Tibial nerve (tissue), 4 donors: ENCODE measurements at regions not wholly inside any gene's neighbourhood (a gene's known extent, or its start where the extent isn't known, plus 50 kb on each side); places are given as distances from the start of the nearest gene placed in this dataset.
"Not testable (repeated sequence)": the region's sequence is repeated elsewhere in the genome, so short reads cannot be mapped to it uniquely, and the experiment has no call there.

ENCODE experiments used
- DNase-seq, 2 donors: peaks; one replicate each; pipeline ENCODE4 v3.0.0-alpha.2; 2019; ENCODE audit warnings: low spot score in 2 of 2
- H3K27ac ChIP-seq, 4 donors: fragments of 200-600 bp; sonication (generic) in 3 of 4; one replicate each; pipeline ENCODE4 v1.5.1; 2017 to 2019; ENCODE audit warnings: mild to moderate bottlenecking in 1 of 4
- H3K27me3 ChIP-seq, 2 donors: fragments of 200-600 bp; sonication (generic) in 1 of 2; one replicate each; pipeline versions ENCODE4 v1.5.1 to v1.6.0; 2017 to 2019
- H3K36me3 ChIP-seq, 3 donors: fragments of 200-600 bp; sonication (generic); one replicate each; pipeline ENCODE4 v1.5.1; 2018 to 2019
- H3K4me1 ChIP-seq, 4 donors: fragments of 200-600 bp; sonication (generic) in 3 of 4; one replicate each; pipeline ENCODE4 v1.5.1; 2017 to 2019
- H3K4me3 ChIP-seq, 4 donors: fragments of 200-600 bp; sonication (generic) in 3 of 4; one replicate each; pipeline ENCODE4 v1.5.1; 2017 to 2019; ENCODE audit warnings: mild to moderate bottlenecking in 1 of 4, moderate library complexity in 1 of 4
- H3K9me3 ChIP-seq, 4 donors: fragments of 200-600 bp; sonication (generic) in 3 of 4; one replicate each; pipeline ENCODE4 v1.5.1; 2017 to 2019
- EP300 ChIP-seq, 2 donors: sonication (generic); formaldehyde crosslinking; IDR thresholded peaks; one replicate each; pipeline ENCODE4 v1.6.1; 2017; ENCODE audit warnings: antibody characterized with exemption in 2 of 2, mild to moderate bottlenecking in 1 of 2
- POLR2A ChIP-seq, 2 donors: fragments of 450-650 bp; IDR thresholded peaks; one replicate each; pipeline ENCODE4 v1.6.1; 2017; ENCODE audit warnings: antibody characterized with exemption in 2 of 2, mild to moderate bottlenecking in 2 of 2, moderate library complexity in 2 of 2
- WGBS, 2 donors: methylation state at CpG; one replicate each; pipeline ENCODE4 v1.1.5; 2018; 5-methylcytosine and 5-hydroxymethylcytosine counted together
- TF ChIP-seq, protein P1 (sequence below), 5 experiments: fragments of 200-600 bp in 3 of 5; fragments of 450-650 bp in 2 of 5; sonication (generic) in 3 of 5; IDR thresholded peaks; one replicate each; pipeline ENCODE4 v1.5.1; 2016 to 2019; ENCODE audit warnings: antibody characterized with exemption in 5 of 5, mild to moderate bottlenecking in 3 of 5, moderate library complexity in 2 of 5

DNA sequence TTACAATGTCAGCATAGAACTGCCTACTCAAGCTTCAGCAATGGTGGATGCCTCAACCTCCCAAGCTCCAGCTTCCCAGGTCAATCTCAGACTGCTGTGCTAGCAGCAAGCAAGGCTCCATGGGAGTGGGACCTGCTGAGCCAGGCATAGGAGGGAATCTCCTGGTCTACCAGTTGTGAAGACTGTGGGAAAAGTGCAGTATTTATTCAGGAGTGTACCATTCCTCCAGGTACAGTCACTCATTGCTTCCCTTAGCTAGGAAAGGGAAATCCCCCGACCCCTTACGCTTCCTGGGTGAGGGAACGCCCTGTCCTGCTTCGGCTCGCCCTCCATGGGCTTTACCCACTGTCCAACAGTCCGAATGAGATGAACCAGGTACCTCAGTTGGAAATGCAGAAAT lies 130.3 kb downstream of the ADCYAP1 start:
- 89 to 91% methylated on average over 6 of the region's 6 CpGs for WGBS, 2 donors
- H3K9me3 ChIP-seq: peaks cover 0 to 14% (median 1%) of the 10 kb centered on the region in 4 donors
- no peaks in the 10 kb centered on the region for H3K27me3 ChIP-seq
- no peak overlapping the region for H3K27ac ChIP-seq
- DNase-seq: no peak
- H3K36me3 ChIP-seq: no peaks in the 10 kb centered on the region
- TF ChIP-seq POLR2A (IDR thresholded peaks at IDR 0.05) (no peak), EP300 (IDR thresholded peaks at IDR 0.05) (no peak)
- TF ChIP-seq, protein P1, sequence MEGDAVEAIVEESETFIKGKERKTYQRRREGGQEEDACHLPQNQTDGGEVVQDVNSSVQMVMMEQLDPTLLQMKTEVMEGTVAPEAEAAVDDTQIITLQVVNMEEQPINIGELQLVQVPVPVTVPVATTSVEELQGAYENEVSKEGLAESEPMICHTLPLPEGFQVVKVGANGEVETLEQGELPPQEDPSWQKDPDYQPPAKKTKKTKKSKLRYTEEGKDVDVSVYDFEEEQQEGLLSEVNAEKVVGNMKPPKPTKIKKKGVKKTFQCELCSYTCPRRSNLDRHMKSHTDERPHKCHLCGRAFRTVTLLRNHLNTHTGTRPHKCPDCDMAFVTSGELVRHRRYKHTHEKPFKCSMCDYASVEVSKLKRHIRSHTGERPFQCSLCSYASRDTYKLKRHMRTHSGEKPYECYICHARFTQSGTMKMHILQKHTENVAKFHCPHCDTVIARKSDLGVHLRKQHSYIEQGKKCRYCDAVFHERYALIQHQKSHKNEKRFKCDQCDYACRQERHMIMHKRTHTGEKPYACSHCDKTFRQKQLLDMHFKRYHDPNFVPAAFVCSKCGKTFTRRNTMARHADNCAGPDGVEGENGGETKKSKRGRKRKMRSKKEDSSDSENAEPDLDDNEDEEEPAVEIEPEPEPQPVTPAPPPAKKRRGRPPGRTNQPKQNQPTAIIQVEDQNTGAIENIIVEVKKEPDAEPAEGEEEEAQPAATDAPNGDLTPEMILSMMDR (IDR thresholded peaks at IDR 0.05): no peak
- no peak overlapping the region for H3K4me3 ChIP-seq
- no peaks in the 10 kb centered on the region for H3K4me1 ChIP-seq

GRCh38 chr18:1036926-1037325 lies 132.3 kb downstream of the ADCYAP1 start:
- TF ChIP-seq EP300 (IDR thresholded peaks at IDR 0.05) (no peak), POLR2A (IDR thresholded peaks at IDR 0.05) (no peak)
- TF ChIP-seq, protein P1 (IDR thresholded peaks at IDR 0.05): no peak
- DNase-seq: no peak
- H3K4me3 ChIP-seq: no peak overlapping the region
- H3K9me3 ChIP-seq: peaks cover 0 to 2% (median 0%) of the 10 kb centered on the region in 4 donors
- H3K4me1 ChIP-seq: no peaks in the 10 kb centered on the region
- no peaks in the 10 kb centered on the region for H3K27me3 ChIP-seq
- 41 to 42% methylated on average over 3 of the region's 3 CpGs for WGBS, 2 donors
- no peaks in the 10 kb centered on the region for H3K36me3 ChIP-seq
- H3K27ac ChIP-seq: no peak overlapping the region

DNA sequence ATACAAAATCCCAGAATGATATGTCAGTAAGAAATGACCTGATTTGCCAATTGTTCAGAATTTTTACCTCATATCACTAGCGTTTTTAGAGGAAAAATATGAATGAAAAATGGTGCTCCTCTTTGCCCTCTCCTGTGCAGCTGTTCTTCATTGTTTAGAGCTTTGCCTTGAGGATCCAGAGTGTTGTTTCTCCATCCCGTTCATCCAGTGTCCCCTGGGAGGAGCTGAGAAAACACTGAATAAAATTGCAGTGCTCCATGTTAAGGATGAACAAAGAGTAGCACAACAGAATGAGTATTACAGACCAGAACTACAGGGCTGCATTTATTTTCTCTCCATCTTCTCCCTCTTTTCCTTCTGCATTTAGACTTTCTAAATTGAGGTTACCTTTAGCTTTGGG lies 133.1 kb downstream of the ADCYAP1 start:
- Histone ChIP-seq H3K9me3 (peaks cover 0 to 2% (median 0%) of the 10 kb centered on the region in 4 donors), H3K36me3 (no peaks in the 10 kb centered on the region), H3K27ac (no peak overlapping the region), H3K4me3 (no peak overlapping the region), H3K27me3 (no peaks in the 10 kb centered on the region), H3K4me1 (no peaks in the 10 kb centered on the region)
- 30 to 35% methylated on average over 2 of the region's 2 CpGs for WGBS, 2 donors
- no peak for DNase-seq
- TF ChIP-seq EP300 (IDR thresholded peaks at IDR 0.05): no peak
- TF ChIP-seq, protein P1 (IDR thresholded peaks at IDR 0.05): no peak
- TF ChIP-seq POLR2A (IDR thresholded peaks at IDR 0.05): no peak

DNA sequence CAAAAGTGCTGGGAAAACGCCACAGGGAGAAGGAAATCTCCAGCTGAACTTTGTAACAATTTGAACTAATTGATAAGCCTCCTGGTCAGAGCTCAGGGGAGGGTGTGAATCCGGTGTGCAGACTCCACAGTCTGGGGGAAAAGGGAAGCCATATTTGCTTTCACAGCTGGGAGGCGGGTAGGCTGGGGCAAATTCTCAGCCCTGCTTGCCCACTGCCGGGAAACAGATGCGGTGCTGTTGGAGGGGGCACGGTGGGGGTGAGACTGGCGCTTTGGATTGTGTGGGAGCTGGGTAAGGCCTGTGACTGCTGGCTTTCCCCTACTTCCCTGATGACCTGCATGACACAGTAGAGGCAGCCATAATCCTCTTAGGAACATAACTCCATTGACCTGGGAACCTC lies 134.8 kb downstream of the ADCYAP1 start:
- 82 to 91% methylated on average over 2 to 7 of the region's 7 CpGs for WGBS, 2 donors
- DNase-seq: no peak
- Histone ChIP-seq H3K27ac (no peak overlapping the region), H3K27me3 (no peaks in the 10 kb centered on the region), H3K9me3 (peaks cover 0 to 2% (median 0%) of the 10 kb centered on the region in 4 donors), H3K36me3 (no peaks in the 10 kb centered on the region), H3K4me3 (no peak overlapping the region), H3K4me1 (no peaks in the 10 kb centered on the region)
- no peak for TF ChIP-seq POLR2A (IDR thresholded peaks at IDR 0.05)
- TF ChIP-seq EP300 (IDR thresholded peaks at IDR 0.05): no peak
- TF ChIP-seq, protein P1 (IDR thresholded peaks at IDR 0.05): no peak

GRCh38 chr18:1043039-1043438 lies 138.4 kb downstream of the ADCYAP1 start:
- not testable (repeated sequence) for H3K27me3 ChIP-seq, DNase-seq, H3K9me3 ChIP-seq, H3K36me3 ChIP-seq, H3K4me1 ChIP-seq, H3K27ac ChIP-seq, H3K4me3 ChIP-seq
- 58 to 65% methylated on average over 2 of the region's 2 CpGs for WGBS, 2 donors

DNA sequence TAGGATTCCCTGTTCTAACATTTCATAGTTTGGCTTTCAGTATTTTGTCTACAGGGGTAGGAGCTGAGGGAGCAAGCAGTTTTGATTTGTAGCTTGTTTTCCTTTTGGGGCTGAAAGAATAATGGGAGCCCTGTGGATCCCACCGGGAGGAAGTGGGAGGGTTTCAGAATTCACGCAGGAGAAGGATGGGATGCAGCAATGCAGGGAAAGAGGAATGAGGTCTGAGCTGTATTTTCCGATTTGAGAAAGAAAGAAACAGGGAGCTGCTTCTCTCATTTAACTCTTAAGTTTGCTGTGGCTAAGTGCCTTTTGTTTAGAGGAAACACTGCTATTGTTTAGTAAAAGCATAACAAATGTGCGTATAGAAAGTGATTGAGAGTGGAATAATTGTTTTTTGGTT lies 141.0 kb downstream of the ADCYAP1 start:
- no peaks in the 10 kb centered on the region for H3K27me3 ChIP-seq
- TF ChIP-seq, protein P1 (IDR thresholded peaks at IDR 0.05): no peak
- TF ChIP-seq POLR2A (IDR thresholded peaks at IDR 0.05): no peak
- no peak for TF ChIP-seq EP300 (IDR thresholded peaks at IDR 0.05)
- H3K4me1 ChIP-seq: no peaks in the 10 kb centered on the region
- H3K4me3 ChIP-seq: no peak overlapping the region
- no peaks in the 10 kb centered on the region for H3K9me3 ChIP-seq
- no peak overlapping the region for H3K27ac ChIP-seq
- H3K36me3 ChIP-seq: no peaks in the 10 kb centered on the region
- 6 to 7% methylated on average over 4 of the region's 4 CpGs for WGBS, 2 donors
- no peak for DNase-seq
